ENCODE measurements at regions not wholly inside any gene's neighbourhood (a gene's known extent, or its start where the extent isn't known, plus 50 kb on each side); places are given as distances from the start of the nearest gene placed in this dataset.

GRCh38 chr14:60355768-60356167 is 106.7 kb downstream of the PPM1A start:
- TF ChIP-seq EGR1 (IDR thresholded peaks at IDR 0.05; ENCODE audit: low read depth in 2 of 2) = no peak
- TF ChIP-seq CTCF (IDR thresholded peaks at IDR 0.05; ENCODE audit: low read depth, low read length, missing input control) = no peak
- TF ChIP-seq MAX (IDR thresholded peaks at IDR 0.05) = no peak
